ENCODE measurements at regions not wholly inside any gene's neighbourhood (a gene's known extent, or its start where the extent isn't known, plus 50 kb on each side); places are given as distances from the start of the nearest gene placed in this dataset.

GRCh38 chr5:29197631-29198454, 1995.6 kb upstream of the CDH6 start:
- ATAC-seq = no peak

GRCh38 chr5:29193972-29194371, 1999.5 kb upstream of the CDH6 start:
- ATAC-seq = no peak

More at GRCh38 chr5:29197631-29198454, 1995.6 kb upstream of the CDH6 start:
- TF ChIP-seq CREB5 (CRISPR knock-in tag; IDR thresholded peaks at IDR 0.05; ENCODE audit: low read depth) (no peak), POU6F1 (CRISPR knock-in tag; IDR thresholded peaks at IDR 0.05; ENCODE audit: borderline replicate concordance, low read depth) (no peak), PATZ1 (CRISPR knock-in tag; IDR thresholded peaks at IDR 0.05; ENCODE audit: borderline replicate concordance) (no peak), CSRNP3 (CRISPR knock-in tag; IDR thresholded peaks at IDR 0.05) (no peak), TCF4 (CRISPR knock-in tag; IDR thresholded peaks at IDR 0.05; ENCODE audit: borderline replicate concordance) (no peak), CSDC2 (CRISPR knock-in tag; IDR thresholded peaks at IDR 0.05) (no peak), BACH2 (CRISPR knock-in tag; IDR thresholded peaks at IDR 0.05; ENCODE audit: borderline replicate concordance) (no peak), ESRRG (CRISPR knock-in tag; IDR thresholded peaks at IDR 0.05) (no peak)

More at GRCh38 chr5:29193972-29194371, 1999.5 kb upstream of the CDH6 start:
- TF ChIP-seq CREB5 (CRISPR knock-in tag; IDR thresholded peaks at IDR 0.05; ENCODE audit: low read depth) (no peak), ISL1 (CRISPR knock-in tag; IDR thresholded peaks at IDR 0.05) (no peak), CSRNP3 (CRISPR knock-in tag; IDR thresholded peaks at IDR 0.05) (no peak), TSHZ2 (CRISPR knock-in tag; IDR thresholded peaks at IDR 0.05) (no peak), CSDC2 (CRISPR knock-in tag; IDR thresholded peaks at IDR 0.05) (no peak), ZNF70 (CRISPR knock-in tag; IDR thresholded peaks at IDR 0.05) (no peak), POU6F1 (CRISPR knock-in tag; IDR thresholded peaks at IDR 0.05; ENCODE audit: borderline replicate concordance, low read depth) (no peak)

Measured in SK-N-SH treated with all-trans-retinoic acid at 6 μM for 48 hours (cell line).